GM18508 (cell line): ENCODE measurements at regions not wholly inside any gene's neighbourhood (a gene's known extent, or its start where the extent isn't known, plus 50 kb on each side); places are given as distances from the start of the nearest gene placed in this dataset.

ENCODE experiments used
- ATAC-seq: cut with Tn5 transposase; IDR thresholded peaks from one replicate; pipeline ENCODE4 v1.9.1; 2021; ENCODE audit warnings: moderate number of reproducible peaks; ENCODE audit not compliant: insufficient read depth, unreplicated experiment

DNA sequence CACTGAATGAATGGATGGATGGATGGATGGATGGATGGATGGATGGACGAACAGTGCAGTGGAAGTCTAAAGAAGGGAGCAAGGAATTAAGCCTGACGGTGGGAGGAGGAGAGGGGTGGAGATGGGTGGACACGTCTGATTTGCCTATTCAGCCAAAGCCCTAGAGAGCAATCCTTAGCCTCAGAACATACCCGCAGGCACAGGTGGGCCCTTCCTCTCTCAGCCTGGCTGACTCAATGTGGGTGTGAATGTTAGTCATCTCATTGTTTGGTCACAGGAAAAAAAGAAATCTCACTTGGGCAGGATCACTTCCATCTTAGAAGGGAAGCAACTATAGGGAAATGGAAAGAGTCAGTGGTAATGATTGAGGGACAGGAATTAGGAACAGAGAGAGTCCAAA is 165.9 kb downstream of the PJA1 start:
- ATAC-seq = no peak

GRCh38 chrX:68998716-68999115 is 166.5 kb downstream of the PJA1 start:
- no peak for ATAC-seq

- ATAC-seq = no peak
Observed at GRCh38 chrX:68997911-68998310, 167.3 kb downstream of the PJA1 start.

DNA sequence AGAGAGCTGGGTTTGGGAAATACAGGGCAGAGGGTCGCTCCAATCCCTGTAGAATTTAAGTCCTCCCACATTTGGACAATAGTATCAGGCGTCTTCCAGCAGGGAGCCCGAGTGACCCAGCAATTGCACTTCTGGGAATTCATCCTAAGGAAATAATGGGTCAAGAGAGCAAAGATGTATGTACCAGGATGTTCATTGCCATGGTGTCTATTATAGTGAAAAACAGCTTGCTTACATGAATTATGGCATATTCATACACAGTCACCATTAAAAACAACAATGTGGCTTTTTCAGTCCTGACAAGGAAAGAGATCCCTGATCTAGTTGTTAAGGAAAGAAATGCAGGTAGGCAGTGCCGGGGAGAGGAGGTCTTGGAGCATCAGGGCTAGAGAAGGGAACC is 167.7 kb downstream of the PJA1 start:
- ATAC-seq = no peak

GRCh38 chrX:68995780-68996551 is 167.1 kb downstream of the EFNB1 start:
- ATAC-seq = no peak

DNA sequence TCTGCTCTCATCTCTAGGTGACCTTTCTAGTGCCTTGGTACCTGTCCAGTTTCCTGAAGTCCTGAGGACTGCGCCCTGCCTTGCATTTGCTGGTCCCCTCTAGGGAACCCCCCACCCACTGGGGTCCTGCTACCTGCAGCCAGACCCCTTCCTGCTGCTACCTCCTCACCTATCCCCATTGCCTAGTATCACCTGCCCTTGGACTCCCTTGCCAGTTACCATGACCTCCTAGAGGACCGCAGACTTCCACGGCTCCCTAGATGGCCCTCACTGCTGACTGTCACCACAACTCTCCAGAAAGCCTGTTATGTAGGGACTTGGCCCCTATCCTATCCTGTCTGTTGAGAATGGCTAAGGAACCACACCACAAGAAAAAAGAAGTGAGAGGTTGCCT is 166.6 kb downstream of the EFNB1 start:
- no peak for ATAC-seq

- no peak for ATAC-seq
Observed at GRCh38 chrX:68994891-68995255, 166.1 kb downstream of the EFNB1 start.

- no peak for ATAC-seq
Observed at GRCh38 chrX:68994135-68994890, 165.5 kb downstream of the EFNB1 start.

GRCh38 chrX:68992821-68993397 is 164.1 kb downstream of the EFNB1 start:
- ATAC-seq = no peak

- no peak for ATAC-seq
Observed at GRCh38 chrX:68991691-68992345, 163.0 kb downstream of the EFNB1 start.

GRCh38 chrX:68990948-68991347 is 162.1 kb downstream of the EFNB1 start:
- ATAC-seq = no peak

DNA sequence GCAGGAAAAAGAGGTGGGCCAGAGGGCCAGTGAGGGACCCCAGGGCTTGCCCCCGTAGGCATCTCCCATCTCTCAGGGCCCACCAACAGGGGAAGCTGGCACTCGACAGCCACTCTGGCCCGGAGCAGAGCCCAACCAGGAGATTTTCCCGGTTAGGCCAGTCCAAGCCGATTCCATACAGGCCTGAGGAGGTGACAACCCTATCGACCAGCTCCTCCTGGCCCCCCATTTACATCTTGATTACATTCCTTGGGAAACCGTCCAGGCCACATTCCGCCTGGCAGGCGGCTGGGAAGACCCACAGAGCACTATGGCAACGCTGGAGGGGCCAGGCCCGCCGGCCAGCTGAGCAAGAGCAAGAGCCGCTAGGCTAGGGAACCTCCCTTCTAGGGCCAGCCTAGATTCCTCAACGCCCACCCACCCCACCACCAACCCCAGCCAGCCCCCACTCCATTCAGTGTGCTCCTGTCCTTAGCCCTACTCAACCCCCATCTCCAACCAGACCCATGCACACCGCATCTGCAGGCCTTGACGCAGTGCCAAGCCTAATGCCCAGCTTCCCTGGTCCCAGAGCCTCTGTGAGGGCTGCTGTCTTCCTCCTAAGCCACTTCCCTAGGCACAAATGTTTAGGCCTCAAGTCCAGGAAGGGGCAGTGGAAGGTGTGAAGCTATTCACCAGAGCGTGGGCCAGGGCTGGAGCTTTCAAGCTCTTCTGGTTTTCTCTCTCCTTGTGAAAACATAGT is 161.2 kb downstream of the EFNB1 start:
- ATAC-seq = no peak

DNA sequence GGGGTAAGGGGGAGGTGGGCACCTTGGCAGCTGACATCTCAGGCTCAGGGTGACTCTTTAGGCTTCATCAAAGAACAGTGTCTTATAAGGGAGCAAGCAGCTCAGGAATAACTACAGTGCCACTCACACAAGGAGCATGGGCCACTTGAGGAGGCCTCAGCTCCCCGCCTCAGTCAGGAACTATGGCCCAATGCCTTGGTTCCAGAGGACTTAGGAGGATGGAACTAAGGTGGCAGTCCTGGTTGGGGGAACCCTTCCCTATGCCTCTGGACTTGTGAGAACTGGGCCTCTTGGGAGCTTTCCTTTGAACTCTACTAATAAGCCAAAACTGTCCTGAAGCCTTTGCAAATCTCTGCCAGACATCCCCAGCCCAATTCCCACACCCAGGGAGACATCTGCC is 160.6 kb downstream of the EFNB1 start:
- no peak for ATAC-seq

DNA sequence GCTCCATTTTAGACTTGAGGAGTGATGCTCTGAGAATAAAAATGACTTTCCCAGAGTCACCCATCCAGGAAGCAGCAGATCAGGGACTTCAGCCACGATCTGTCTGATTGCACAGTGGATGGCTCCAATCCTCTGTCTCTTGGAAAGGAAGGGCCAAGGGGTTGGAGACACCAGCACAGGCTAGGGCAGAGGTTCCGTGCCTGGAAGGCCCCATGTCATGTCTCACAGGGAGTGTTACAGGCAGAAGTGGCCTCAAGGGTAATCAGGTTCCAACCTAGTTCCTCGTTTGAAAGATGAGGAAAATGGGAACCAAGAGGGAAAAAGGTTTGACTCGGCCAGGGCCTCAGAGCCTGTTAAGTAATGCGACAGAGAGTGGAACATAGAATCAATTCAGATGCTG is 160.0 kb downstream of the EFNB1 start:
- ATAC-seq = no peak

DNA sequence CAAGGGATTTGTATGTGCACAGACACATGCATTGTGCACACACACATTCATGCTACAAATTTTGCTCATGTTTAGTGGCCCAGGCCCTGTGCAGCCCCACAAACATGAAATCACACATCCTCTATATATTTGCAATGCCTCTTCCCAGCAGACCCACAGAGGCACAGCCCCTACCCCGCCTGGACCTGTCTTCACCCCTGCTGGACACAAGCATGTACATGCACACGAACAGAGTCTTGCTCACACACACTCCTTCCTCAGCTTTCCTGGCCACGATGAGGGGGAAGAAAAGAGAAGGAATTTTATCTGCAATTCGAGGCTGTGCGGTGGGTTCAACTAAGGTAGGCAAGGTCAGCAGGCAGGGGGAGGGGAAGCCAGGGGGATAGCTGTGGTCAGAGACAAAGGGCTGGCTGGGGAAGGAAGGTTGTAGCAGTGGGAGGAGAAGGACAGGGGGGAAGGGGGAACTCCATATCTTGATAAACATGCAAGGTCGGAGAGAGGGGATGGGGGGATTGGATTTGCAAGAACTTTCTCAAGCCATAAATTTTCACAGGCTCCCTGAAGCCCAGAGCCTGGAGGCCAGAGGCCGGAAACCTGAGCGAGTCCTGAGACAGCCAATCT is 156.4 kb downstream of the EFNB1 start:
- no peak for ATAC-seq

GRCh38 chrX:68983004-68983857 is 154.4 kb downstream of the EFNB1 start:
- no peak for ATAC-seq

GRCh38 chrX:68982476-68982875 is 153.7 kb downstream of the EFNB1 start:
- ATAC-seq = no peak

DNA sequence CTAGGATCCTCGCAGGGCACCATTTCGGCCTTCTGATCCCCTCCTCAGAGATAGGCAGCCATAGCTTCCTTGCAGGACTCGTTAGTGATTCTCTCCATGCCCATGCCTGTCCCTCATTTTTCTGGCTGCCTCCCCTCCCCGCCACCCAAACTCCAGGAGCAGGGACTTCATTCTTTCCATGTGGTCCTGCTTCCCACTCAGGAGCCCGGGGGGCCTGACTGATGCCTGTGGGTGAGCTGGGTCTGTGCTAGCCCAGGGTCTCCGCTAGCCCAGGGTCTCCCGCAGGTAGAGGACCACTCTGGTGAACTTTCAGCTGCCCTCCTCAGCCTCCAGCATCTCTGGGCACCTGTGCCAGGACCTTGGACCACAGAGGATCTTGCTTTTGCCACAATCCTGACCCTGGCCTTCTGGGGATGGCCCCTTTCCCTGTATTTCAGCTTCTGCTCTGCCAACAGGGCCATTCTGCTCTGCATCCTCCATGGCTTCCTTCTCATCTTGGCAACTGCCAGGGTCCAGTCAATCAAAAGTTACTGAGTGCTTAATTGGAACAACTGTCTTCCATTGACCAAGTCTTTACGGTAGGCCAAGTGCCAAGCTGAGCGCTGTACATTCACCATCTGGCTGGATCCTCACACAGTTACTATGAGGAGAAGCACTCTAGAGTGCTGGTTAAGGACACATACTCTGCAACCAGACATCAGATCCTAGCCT is 152.2 kb downstream of the EFNB1 start:
- no peak for ATAC-seq
